Thyroid gland (tissue), 4 donors: ENCODE measurements at regions not wholly inside any gene's neighbourhood (a gene's known extent, or its start where the extent isn't known, plus 50 kb on each side); places are given as distances from the start of the nearest gene placed in this dataset.

Experiments used
- DNase-seq, 2 donors: peaks; one replicate each; pipeline ENCODE4 v3.0.0-alpha.2; 2019
- H3K27ac ChIP-seq, 3 donors: fragments of 200-600 bp; sonication (generic); 1 replicate in 2 of 3; 2 replicates in 1 of 3; pipeline ENCODE4 v1.5.1; 2016 to 2019; ENCODE audit warnings: mild to moderate bottlenecking in 1 of 3, moderate library complexity in 1 of 3
- H3K27me3 ChIP-seq: fragments of 200-600 bp; sonication (generic); one replicate; pipeline ENCODE4 v1.5.1; 2019
- H3K36me3 ChIP-seq, 2 donors: fragments of 200-600 bp; sonication (generic); one replicate each; pipeline ENCODE4 v1.5.1; 2016 to 2019
- H3K4me1 ChIP-seq, 2 donors: fragments of 200-600 bp; sonication (generic); one replicate each; pipeline ENCODE4 v1.5.1; 2017 to 2019
- H3K4me3 ChIP-seq, 3 donors: fragments of 200-600 bp; sonication (generic); replicated peaks in 1 of 3; 1 replicate in 2 of 3; 2 replicates in 1 of 3; pipeline ENCODE4 v1.5.1; 2016; ENCODE audit warnings: mild to moderate bottlenecking in 1 of 3
- H3K9me3 ChIP-seq: fragments of 200-600 bp; sonication (generic); one replicate; pipeline ENCODE4 v1.5.1; 2017
- POLR2A ChIP-seq, 2 donors: fragments of 450-650 bp; IDR thresholded peaks; one replicate each; pipeline ENCODE4 v1.6.1; 2017; ENCODE audit warnings: antibody characterized with exemption in 2 of 2, mild to moderate bottlenecking in 2 of 2, moderate library complexity in 1 of 2
- whole genome bisulfite sequencing, 2 donors: methylation state at CpG; one replicate each; pipeline ENCODE4 v1.1.5; 2017; 5-methylcytosine and 5-hydroxymethylcytosine counted together
- intact Hi-C: fragments of 100-400 bp; cut with DNase I; formaldehyde crosslinking; loops from one replicate; pipeline ENCODE4 v1.15.1; 2023
- TF ChIP-seq, protein P1 (sequence below), 6 experiments: fragments of 200-600 bp in 3 of 6; fragments of 450-650 bp in 3 of 6; sonication (generic) in 3 of 6; IDR thresholded peaks; one replicate each; pipeline ENCODE4 v1.5.1; 2016 to 2019; ENCODE audit warnings: antibody characterized with exemption in 6 of 6, mild to moderate bottlenecking in 2 of 6, inconsistent platforms in 1 of 6, moderate library complexity in 1 of 6

DNA sequence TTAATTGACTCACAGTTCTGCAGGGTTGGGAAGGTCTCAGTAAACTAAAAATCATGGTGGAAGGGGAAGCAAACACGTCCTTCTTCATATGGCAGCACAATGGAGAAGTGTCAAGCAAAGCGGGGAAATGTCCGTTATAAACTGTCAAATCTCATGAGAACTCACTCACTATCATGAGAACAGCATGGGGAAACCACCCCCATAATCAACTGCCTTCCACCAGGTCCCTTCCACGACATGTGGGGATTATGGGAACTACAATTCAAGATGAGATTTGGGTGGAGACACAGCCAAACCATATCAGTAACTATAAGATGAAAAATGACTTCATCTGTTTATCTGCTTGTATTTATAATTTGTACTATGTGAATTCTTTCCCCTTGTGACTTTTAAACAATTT lies 577.6 kb upstream of the MDGA2 start:
- intact Hi-C loops: no loop called here
- no peak for TF ChIP-seq POLR2A (IDR thresholded peaks at IDR 0.05)
- TF ChIP-seq, protein P1, sequence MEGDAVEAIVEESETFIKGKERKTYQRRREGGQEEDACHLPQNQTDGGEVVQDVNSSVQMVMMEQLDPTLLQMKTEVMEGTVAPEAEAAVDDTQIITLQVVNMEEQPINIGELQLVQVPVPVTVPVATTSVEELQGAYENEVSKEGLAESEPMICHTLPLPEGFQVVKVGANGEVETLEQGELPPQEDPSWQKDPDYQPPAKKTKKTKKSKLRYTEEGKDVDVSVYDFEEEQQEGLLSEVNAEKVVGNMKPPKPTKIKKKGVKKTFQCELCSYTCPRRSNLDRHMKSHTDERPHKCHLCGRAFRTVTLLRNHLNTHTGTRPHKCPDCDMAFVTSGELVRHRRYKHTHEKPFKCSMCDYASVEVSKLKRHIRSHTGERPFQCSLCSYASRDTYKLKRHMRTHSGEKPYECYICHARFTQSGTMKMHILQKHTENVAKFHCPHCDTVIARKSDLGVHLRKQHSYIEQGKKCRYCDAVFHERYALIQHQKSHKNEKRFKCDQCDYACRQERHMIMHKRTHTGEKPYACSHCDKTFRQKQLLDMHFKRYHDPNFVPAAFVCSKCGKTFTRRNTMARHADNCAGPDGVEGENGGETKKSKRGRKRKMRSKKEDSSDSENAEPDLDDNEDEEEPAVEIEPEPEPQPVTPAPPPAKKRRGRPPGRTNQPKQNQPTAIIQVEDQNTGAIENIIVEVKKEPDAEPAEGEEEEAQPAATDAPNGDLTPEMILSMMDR (IDR thresholded peaks at IDR 0.05): no peak
- 87 to 91% methylated on average over 4 of the region's 4 CpGs for WGBS, 2 donors
- Histone ChIP-seq H3K36me3 (no peaks in the 10 kb centered on the region), H3K9me3 (no peaks in the 10 kb centered on the region), H3K4me3 (no peak overlapping the region), H3K27me3 (no peaks in the 10 kb centered on the region), H3K27ac (no peak overlapping the region), H3K4me1 (no peaks in the 10 kb centered on the region)
- DNase-seq: no peak

DNA sequence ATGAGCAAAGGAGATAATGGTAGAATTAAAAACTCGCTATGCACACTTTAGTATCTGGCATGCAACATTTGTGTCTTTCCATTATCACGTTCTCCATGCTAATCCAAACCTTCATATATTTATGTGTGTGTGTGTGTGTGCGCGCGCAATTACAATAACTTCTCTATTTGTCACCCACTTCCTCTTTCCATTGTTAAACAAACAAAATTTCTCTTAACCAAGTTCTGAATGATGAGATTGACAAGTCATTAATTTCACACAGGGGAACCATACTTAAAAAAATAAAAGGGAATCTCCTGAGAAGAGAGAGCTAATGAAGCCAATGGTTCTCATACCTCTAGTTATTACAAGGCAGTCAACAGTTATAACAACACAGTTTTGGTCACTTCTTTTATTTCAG lies 575.9 kb upstream of the MDGA2 start:
- intact Hi-C loops: no loop called here
- 79 to 84% methylated on average over 5 of the region's 5 CpGs for WGBS, 2 donors
- H3K9me3 ChIP-seq: no peaks in the 10 kb centered on the region
- H3K4me3 ChIP-seq: no peak overlapping the region
- H3K27ac ChIP-seq: no peak overlapping the region
- no peaks in the 10 kb centered on the region for H3K36me3 ChIP-seq
- no peak for DNase-seq
- no peaks in the 10 kb centered on the region for H3K4me1 ChIP-seq
- TF ChIP-seq, protein P1 (IDR thresholded peaks at IDR 0.05): no peak
- H3K27me3 ChIP-seq: no peaks in the 10 kb centered on the region

DNA sequence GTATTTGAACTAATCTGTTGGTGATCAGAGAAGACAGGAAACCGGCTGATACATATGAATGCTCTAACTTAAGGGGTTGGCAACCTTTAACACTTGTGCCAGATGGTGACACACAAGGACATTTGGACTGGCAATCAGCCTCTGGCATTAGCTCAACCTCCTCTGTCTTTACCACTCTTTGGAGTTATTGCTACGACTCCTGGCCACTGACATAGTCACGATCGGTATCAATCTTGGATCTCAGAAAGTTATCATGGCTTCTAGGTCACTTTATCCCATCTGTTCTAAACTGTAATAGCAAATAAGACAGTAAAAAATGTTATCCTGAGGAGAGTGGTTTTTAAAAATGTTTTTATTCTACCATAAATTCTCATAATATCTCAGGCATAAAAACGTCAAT lies 575.2 kb upstream of the MDGA2 start:
- no peak for TF ChIP-seq POLR2A (IDR thresholded peaks at IDR 0.05)
- TF ChIP-seq, protein P1 (IDR thresholded peaks at IDR 0.05): no peak
- intact Hi-C loops: no loop called here
- no peaks in the 10 kb centered on the region for H3K4me1 ChIP-seq
- no peak overlapping the region for H3K4me3 ChIP-seq
- DNase-seq: no peak
- no peaks in the 10 kb centered on the region for H3K9me3 ChIP-seq
- H3K36me3 ChIP-seq: no peaks in the 10 kb centered on the region
- 84 to 85% methylated on average over 5 of the region's 5 CpGs for WGBS, 2 donors
- H3K27me3 ChIP-seq: no peaks in the 10 kb centered on the region
- no peak overlapping the region for H3K27ac ChIP-seq

DNA sequence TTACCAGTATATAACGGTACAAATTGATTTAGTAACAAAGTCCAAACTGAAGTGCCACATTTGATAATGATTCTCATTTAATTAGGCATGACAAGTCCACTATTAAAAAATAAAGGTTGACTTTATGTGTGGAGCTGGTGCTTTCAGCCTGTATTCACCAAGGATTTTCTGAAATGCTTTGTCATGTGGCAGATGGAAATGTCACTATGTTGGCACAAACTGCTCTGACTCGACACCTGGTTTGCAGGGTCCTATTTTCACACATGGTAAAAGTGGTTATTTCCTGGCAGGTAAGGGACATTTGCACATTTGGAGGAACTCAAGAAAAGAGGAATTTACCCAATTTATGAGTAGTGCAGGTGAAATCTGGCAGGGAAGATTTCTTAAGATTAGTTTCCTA lies 572.6 kb upstream of the MDGA2 start:
- DNase-seq: no peak
- no peak overlapping the region for H3K27ac ChIP-seq
- H3K36me3 ChIP-seq: no peaks in the 10 kb centered on the region
- H3K9me3 ChIP-seq: no peaks in the 10 kb centered on the region
- TF ChIP-seq, protein P1 (IDR thresholded peaks at IDR 0.05): no peak
- no peak for TF ChIP-seq POLR2A (IDR thresholded peaks at IDR 0.05)
- no peaks in the 10 kb centered on the region for H3K4me1 ChIP-seq
- no peaks in the 10 kb centered on the region for H3K27me3 ChIP-seq
- WGBS, 2 donors: 74 to 84% methylated on average over 2 of the region's 2 CpGs
- intact Hi-C loops: no loop called here
- H3K4me3 ChIP-seq: no peak overlapping the region

DNA sequence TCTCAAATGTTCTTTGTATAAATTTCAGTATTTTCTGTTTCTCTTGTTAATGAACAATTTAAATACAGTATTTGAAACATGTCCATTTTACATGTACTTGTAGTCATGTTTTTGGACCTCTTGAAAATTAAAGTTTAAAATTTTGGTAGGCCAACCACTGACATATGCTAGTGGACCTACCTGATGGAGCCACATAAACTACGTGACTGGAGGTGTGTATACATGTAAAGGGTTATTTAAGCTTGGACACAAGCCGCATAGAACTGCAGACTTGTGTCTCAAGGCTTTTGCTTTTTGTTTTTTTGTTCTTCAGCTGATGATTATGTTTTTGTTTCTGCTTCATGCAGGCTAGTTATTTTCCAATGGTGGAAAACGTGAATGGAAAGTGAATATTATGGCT lies 568.5 kb upstream of the MDGA2 start:
- no peaks in the 10 kb centered on the region for H3K36me3 ChIP-seq
- H3K27me3 ChIP-seq: no peaks in the 10 kb centered on the region
- no peak for TF ChIP-seq POLR2A (IDR thresholded peaks at IDR 0.05)
- TF ChIP-seq, protein P1 (IDR thresholded peaks at IDR 0.05): no peak
- no peaks in the 10 kb centered on the region for H3K4me1 ChIP-seq
- intact Hi-C loops: no loop called here
- no peak overlapping the region for H3K4me3 ChIP-seq
- H3K9me3 ChIP-seq: no peaks in the 10 kb centered on the region
- 88 to 90% methylated on average over 3 of the region's 3 CpGs for WGBS, 2 donors
- H3K27ac ChIP-seq: no peak overlapping the region
- no peak for DNase-seq
